SW480 (cell line): ENCODE measurements at regions not wholly inside any gene's neighbourhood (a gene's known extent, or its start where the extent isn't known, plus 50 kb on each side); places are given as distances from the start of the nearest gene placed in this dataset.
"Not testable (repeated sequence)": the region's sequence is repeated elsewhere in the genome, so short reads cannot be mapped to it uniquely, and the experiment has no call there.

Experiments used
- DNase-seq: peaks from one replicate; pipeline ENCODE4 v3.0.0-alpha.2; 2016; ENCODE audit warnings: low spot score

DNA sequence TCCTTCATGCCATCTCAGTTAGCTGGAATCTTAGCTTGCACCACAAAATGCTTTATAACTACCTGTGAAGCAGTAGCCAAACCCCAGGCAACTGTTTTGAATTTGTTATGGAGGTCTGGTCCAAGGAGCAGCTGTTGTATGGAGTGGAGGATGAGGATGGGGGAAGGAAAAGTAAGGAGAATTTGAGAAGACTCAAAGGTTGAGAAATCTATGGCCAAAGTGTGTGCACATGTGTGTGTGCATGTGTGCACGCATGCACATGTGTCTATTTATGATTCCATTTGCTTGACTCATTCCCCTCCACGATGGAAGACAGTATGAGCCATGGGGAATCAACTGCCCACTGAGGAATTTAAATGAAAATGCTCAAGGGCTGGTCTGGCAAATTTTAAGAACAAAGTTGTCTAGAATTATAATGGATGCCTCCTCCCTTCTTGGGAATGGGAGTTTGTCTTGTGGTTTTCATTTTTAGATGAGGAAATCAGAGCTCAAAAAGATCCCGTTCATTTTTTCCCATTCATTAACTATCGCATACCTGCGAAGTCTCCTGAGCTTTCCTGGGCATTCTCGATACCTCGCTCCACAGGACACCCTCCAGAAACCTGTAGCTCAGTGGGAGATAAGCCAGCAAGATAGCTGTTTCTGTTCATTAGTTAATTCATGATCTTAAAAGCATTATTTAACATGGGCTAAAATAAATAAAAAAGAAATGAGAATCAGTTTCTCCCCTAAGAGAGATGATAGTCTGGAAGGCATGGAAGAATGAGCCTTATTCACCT is 152.3 kb upstream of the NEDD9 start:
- DNase-seq, result no peak

DNA sequence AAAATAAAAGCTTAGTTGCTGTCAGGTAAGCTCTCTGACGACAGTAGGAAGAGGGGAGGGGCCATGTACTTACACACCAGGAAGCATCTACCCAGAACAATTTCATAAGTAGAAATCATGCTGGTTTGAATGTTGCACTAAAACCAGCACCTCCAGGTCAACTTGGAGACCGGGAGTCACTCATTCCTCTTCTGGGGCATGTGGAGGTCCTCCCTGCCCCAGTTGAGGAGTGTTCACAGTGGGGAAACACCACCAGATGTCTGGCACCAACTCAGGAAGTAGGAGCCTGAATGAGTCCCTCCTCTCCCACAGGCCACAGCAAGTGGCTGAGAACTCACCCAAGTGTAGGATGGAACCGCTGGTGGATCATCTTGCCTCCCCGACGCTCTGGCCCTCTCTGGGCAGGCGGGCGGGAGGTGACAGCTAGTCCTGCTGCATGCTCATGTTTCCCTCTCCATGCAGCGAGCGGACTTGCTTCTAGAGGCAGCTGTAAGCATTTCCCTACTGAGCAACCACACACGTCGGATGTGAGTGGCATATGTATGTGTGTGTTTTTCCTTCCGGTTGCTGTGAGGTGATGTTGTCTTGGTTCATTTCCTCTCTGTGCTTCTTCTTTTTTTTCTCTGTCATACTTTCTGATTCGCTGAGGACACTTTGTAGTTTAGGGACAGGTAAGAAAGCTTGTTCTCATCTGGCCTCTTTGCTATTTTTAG is 149.5 kb upstream of the NEDD9 start:
- DNase-seq, result no peak

- DNase-seq, result no peak
Measured at GRCh38 chr6:11380969-11381744, 148.7 kb upstream of the NEDD9 start.

- no peak for DNase-seq
Measured at GRCh38 chr6:11380549-11380948, 148.1 kb upstream of the NEDD9 start.

- DNase-seq, result no peak
Measured at GRCh38 chr6:11379805-11380204, 147.3 kb upstream of the NEDD9 start.

DNA sequence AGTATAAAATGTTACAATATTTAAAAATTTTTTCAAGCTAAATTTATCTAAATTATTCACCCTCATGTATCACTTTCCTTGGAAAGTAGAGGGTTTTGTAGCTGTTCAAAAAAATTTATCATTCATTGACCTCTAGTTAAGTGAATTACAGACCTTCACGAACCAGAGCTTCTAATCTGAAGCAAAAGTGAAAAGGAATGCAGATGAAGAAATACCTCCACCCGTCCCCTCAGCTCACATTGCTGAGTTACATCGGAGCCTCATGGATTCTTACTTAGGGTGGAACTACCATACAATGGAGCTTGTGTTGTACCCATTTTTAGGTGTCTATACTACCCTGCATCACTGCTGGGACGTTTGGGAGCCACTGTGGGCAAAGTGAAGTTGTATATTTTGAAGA is 146.2 kb upstream of the NEDD9 start:
- DNase-seq, result no peak

DNA sequence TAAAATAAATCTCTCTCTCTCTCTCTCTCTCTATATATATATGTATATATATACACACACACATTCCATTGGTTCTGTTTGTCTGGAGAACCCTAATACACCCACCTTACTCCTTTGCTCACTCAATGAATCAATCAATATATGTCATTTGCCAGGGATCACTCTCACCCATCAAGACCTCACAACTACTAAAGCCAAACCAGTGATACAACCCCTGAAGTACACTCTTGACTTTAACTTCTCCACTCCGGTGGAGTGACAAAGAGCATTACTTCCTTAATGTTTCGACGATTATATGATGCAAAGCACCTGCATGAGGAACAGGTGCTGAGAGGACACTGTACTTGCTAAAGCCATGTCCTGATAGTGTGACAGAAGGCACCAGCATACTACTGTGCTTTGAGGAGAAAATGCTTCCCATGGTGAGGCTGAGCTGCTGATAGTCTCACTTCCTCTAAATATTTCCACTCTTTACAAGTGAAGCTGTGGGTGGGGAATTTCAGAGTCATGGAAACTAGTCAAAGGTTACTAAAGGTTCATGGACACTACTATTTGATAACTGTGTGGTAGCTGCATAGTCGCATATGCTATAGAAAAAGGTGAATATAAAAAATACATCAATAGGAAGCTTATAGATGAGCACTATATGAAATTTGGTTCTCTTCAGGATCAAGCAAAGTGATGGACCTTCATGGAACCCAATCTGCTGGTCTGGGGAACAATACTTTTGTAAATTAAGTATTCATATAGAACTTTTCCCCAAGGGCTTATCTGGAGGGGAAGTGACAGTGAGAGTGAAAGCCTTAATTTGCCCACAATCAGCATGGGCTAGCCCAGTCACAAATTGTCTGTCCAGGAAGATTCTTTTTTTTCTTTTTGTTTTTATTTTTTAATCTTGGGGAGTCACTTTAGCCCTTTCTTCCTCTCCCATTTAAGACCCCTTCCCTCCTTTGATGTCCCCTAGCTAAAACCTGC is 141.9 kb upstream of the NEDD9 start:
- no peak for DNase-seq

GRCh38 chr6:11373208-11373607 is 140.7 kb upstream of the NEDD9 start:
- DNase-seq, result no peak

- not testable (repeated sequence) for DNase-seq
Measured at GRCh38 chr6:11372186-11372790, 139.8 kb upstream of the NEDD9 start.

GRCh38 chr6:11370191-11371018 is 137.9 kb upstream of the NEDD9 start:
- DNase-seq, result no peak

DNA sequence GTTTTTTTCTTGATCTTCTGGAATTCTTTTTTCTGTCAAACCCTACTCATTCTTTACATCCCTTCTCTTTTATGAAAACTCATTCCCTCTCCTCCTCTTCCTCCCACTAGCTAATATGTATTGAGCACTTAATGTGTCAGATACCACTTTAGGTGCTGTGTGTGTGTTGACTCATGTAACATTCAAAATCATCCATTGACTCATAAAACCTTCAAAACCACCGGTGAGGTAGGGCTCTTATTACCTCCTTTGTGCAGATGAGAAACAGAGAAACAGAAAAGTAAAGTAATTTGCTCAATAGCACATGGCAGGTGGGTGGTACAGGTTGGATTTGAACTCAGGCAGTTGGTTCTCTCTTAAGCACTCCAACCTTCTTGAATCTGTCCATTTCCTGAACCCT is 136.3 kb upstream of the NEDD9 start:
- DNase-seq, result no peak

DNA sequence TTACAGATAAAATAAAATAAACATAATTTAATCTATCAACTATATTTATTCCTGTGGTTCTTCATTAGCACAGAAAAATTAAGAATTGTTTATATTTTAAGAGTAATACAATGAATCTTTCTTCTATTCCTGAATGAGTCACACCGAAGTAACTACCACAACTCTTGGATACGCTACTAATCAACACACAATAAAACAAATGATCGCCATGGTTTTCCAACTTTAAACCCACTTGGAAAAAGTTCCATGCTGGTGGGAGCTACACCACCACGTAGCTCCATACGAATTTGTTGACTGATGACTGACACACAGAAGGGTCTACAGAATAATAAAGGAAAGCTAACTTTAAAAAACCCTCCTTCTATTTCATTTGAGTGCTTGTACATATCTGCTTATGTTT is 135.8 kb upstream of the NEDD9 start:
- DNase-seq, result no peak

- DNase-seq, result no peak
Measured at GRCh38 chr6:11367638-11368199, 135.3 kb upstream of the NEDD9 start.

DNA sequence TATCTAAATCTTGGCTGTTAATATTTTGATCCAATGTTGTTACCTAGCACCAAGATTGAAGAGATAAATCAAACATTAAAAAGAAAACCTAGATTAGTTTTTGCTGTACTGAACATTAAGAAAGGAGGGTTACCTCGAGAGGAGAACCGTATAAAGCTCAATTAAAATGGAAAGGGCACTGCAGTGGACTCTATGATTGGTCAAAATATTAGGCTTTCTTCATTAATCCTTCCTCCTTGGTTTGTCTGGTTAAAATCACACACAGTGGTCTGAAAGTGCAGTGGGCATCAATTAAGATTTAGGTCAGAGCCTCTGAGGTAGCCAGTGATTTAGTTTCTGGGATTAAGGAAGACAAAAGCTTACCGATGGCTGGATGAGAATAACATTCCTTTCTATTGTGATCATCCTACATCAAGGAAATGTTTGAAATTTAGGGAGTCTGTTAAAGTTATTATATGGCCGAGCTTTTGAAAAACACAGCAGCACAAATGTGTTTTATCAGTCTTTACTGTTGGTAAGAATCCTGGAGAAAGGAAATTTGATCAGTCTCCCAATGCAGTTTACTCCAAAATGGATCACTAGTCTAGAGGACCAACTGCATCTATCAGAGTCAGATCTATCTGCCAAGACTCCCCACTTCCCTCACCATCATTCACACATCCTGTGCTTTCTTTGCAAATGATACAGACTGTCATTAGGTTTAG is 134.6 kb upstream of the NEDD9 start:
- DNase-seq, result no peak

- DNase-seq, result no peak
Measured at GRCh38 chr6:11366183-11366933, 133.9 kb upstream of the NEDD9 start.

GRCh38 chr6:11364971-11365397 is 132.5 kb upstream of the NEDD9 start:
- no peak for DNase-seq

GRCh38 chr6:11363881-11364576 is 131.6 kb upstream of the NEDD9 start:
- no peak for DNase-seq

GRCh38 chr6:11362564-11362963 is 130.1 kb upstream of the NEDD9 start:
- DNase-seq, result no peak
